HL-60 (cell line): ENCODE measurements at regions not wholly inside any gene's neighbourhood (a gene's known extent, or its start where the extent isn't known, plus 50 kb on each side); places are given as distances from the start of the nearest gene placed in this dataset.

Source experiments
- DNase-seq, 2 experiments: peaks; one replicate each; pipeline ENCODE4 v3.0.0-alpha.2; 2010 to 2020; ENCODE audit warnings: low read depth in 1 of 2, low spot score in 1 of 2
- H3K27ac ChIP-seq: fragments of 250-450 bp; sonication (Bioruptor Pico); replicated peaks from 2 replicates; pipeline ENCODE4 v1.5.1; 2020; ENCODE audit warnings: mild to moderate bottlenecking, moderate library complexity
- H3K27me3 ChIP-seq: fragments of 250-450 bp; sonication (Bioruptor Pico); 2 replicates; pipeline ENCODE4 v1.5.1; 2021; ENCODE audit warnings: mild to moderate bottlenecking, moderate library complexity; ENCODE audit not compliant: insufficient read depth, poor library complexity, severe bottlenecking
- H3K4me3 ChIP-seq: replicated peaks from 2 replicates; pipeline ENCODE4 v1.5.1; 2011; ENCODE audit warnings: mild to moderate bottlenecking, control low read depth, low read length; ENCODE audit not compliant: insufficient read depth
- GABPA ChIP-seq: IDR thresholded peaks from 2 replicates; pipeline ENCODE4 v1.6.1; 2012; ENCODE audit warnings: low read depth
- POLR2AphosphoS5 ChIP-seq: IDR thresholded peaks from 2 replicates; pipeline ENCODE4 v1.6.1; 2012; ENCODE audit warnings: low read depth
- SPI1 ChIP-seq: IDR thresholded peaks from 2 replicates; pipeline ENCODE4 v1.6.1; 2012; ENCODE audit warnings: low read depth, mild to moderate bottlenecking, borderline replicate concordance
- TF ChIP-seq, protein P1 (sequence below): IDR thresholded peaks from 2 replicates; pipeline ENCODE4 v1.6.1; 2012; ENCODE audit warnings: low read depth; ENCODE audit not compliant: insufficient replicate concordance
- TF ChIP-seq, protein P2 (sequence below): IDR thresholded peaks from one replicate; pipeline ENCODE4 v1.5.1; 2011; ENCODE audit warnings: low read length, control low read depth, inconsistent platforms; ENCODE audit not compliant: insufficient read depth

DNA sequence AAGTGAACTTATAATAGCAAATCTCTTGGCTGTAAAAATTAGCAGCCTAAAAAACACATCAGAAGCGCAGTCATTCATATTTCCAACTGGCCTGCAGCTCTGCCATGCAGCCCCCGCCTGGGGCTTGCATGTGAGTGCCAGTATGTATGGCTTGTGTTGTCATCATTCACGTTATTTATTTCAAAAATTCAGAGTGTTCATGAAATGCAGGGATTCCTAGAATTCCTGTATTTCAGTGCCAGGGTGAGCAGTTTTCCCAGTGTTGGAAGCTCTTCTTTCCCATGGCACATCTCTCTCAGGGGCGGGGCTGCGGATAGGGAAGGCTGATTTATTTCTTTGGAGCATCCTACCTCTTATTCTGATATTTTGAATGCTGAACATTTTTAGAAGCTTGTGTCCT lies 234.6 kb downstream of the FGF9 start:
- TF ChIP-seq, protein P1, sequence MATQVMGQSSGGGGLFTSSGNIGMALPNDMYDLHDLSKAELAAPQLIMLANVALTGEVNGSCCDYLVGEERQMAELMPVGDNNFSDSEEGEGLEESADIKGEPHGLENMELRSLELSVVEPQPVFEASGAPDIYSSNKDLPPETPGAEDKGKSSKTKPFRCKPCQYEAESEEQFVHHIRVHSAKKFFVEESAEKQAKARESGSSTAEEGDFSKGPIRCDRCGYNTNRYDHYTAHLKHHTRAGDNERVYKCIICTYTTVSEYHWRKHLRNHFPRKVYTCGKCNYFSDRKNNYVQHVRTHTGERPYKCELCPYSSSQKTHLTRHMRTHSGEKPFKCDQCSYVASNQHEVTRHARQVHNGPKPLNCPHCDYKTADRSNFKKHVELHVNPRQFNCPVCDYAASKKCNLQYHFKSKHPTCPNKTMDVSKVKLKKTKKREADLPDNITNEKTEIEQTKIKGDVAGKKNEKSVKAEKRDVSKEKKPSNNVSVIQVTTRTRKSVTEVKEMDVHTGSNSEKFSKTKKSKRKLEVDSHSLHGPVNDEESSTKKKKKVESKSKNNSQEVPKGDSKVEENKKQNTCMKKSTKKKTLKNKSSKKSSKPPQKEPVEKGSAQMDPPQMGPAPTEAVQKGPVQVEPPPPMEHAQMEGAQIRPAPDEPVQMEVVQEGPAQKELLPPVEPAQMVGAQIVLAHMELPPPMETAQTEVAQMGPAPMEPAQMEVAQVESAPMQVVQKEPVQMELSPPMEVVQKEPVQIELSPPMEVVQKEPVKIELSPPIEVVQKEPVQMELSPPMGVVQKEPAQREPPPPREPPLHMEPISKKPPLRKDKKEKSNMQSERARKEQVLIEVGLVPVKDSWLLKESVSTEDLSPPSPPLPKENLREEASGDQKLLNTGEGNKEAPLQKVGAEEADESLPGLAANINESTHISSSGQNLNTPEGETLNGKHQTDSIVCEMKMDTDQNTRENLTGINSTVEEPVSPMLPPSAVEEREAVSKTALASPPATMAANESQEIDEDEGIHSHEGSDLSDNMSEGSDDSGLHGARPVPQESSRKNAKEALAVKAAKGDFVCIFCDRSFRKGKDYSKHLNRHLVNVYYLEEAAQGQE: no peak
- TF ChIP-seq SPI1 (no peak), GABPA (no peak), POLR2AphosphoS5 (no peak)
- TF ChIP-seq, protein P2, sequence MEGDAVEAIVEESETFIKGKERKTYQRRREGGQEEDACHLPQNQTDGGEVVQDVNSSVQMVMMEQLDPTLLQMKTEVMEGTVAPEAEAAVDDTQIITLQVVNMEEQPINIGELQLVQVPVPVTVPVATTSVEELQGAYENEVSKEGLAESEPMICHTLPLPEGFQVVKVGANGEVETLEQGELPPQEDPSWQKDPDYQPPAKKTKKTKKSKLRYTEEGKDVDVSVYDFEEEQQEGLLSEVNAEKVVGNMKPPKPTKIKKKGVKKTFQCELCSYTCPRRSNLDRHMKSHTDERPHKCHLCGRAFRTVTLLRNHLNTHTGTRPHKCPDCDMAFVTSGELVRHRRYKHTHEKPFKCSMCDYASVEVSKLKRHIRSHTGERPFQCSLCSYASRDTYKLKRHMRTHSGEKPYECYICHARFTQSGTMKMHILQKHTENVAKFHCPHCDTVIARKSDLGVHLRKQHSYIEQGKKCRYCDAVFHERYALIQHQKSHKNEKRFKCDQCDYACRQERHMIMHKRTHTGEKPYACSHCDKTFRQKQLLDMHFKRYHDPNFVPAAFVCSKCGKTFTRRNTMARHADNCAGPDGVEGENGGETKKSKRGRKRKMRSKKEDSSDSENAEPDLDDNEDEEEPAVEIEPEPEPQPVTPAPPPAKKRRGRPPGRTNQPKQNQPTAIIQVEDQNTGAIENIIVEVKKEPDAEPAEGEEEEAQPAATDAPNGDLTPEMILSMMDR: no peak
- no peak overlapping the region for H3K4me3 ChIP-seq
- no peaks in the 10 kb centered on the region for H3K27me3 ChIP-seq
- no peak for DNase-seq
- H3K27ac ChIP-seq: no peak overlapping the region

DNA sequence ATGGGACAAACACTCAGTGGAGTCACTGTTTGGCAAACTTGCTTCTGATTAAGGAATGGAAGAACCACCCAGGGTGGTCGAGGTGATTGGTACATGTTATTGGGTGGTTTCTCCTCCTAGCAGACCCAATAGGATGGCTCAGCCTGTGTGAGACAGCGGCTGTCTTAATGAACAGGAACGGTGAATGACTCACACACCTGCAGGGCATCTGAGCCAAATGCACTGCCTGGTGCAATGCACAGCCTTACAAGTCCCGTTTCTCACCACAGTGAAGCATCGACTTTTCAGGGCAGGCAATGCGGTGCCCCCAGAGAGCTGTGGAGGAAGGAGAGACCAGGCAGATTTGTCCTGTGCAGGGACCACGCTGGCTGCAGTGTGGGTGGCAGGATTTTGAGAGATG lies 238.5 kb downstream of the FGF9 start:
- DNase-seq: no peak
- Histone ChIP-seq H3K27ac (no peak overlapping the region), H3K27me3 (no peaks in the 10 kb centered on the region), H3K4me3 (no peak overlapping the region)
- TF ChIP-seq GABPA: no peak
- TF ChIP-seq, protein P2: no peak
- no peak for TF ChIP-seq SPI1
- TF ChIP-seq, protein P1: no peak
- TF ChIP-seq POLR2AphosphoS5: no peak

DNA sequence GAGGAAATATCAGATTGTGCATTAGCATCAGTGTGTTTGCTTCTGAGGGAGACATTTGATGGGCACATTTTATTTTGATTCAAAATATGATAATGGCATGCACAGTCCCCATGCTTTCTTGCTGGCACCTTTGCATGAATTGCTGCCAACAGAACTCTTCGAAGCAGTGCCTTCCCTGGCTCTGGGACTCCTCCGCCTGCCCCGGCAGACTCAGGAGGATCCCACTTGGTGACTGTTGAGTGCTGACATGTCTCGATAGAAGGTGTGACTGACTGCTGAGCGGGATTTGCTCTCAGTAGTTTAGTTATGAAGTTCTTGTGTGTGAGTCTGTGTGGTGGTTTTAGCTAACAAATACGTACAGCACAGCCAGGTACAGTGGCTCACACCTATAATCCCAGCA lies 239.7 kb downstream of the FGF9 start:
- TF ChIP-seq, protein P1: no peak
- TF ChIP-seq POLR2AphosphoS5: no peak
- TF ChIP-seq, protein P2: no peak
- no peak for TF ChIP-seq SPI1
- no peak for TF ChIP-seq GABPA
- H3K4me3 ChIP-seq: no peak overlapping the region
- no peak for DNase-seq
- H3K27me3 ChIP-seq: no peaks in the 10 kb centered on the region
- H3K27ac ChIP-seq: no peak overlapping the region
